ENCODE measurements at regions not wholly inside any gene's neighbourhood (a gene's known extent, or its start where the extent isn't known, plus 50 kb on each side); places are given as distances from the start of the nearest gene placed in this dataset.
"Not testable (repeated sequence)": the region's sequence is repeated elsewhere in the genome, so short reads cannot be mapped to it uniquely, and the experiment has no call there.

DNA sequence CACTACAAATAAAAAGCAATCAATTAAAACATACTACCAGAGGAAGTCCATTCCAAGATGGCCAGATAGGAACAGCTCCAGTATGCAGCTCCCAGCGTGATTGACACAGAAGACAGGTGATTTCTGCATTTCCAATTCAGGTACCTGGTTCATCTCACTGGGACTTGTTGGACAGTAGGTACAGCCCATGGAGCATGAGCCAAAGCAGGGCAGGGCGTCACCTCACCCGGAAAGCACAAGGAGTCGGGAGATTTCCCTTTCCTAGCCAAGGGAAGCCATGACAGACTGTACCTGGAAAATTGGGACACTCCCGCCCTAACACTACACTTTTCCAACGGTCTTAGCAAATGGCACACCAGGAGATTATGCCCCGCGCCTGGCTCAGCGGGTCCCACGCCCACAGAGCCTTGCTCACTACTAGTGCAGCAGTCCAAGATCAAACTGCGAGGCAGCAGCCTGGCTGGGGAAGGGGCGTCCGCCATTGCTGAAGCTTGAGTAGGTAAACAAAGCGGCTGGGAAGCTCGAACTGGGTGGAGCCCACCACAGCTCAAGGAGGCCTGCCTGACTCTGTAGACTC, 106.0 kb downstream of the BUD13 start:
- DNase-seq (ENCODE audit: low read depth in 2 of 2) = not testable (repeated sequence)

DNA sequence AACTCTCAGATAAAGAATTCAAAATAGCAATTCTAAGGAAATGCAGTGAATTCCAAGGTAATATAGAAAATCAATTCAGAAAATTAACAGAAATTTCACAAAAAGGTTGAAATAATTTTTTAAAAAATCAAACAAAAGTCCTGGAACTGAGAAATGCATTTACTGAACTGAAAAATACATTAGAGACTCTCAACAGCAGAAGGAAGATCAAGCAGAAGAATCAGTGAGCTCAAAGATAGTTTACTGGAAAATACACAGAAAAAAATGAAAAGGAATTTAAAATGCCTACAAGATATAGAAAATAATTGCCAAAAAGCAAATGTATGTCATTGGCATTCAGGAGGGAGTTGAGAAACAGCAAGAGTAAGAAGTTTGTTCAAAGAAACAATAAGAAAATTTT, 107.3 kb downstream of the BUD13 start:
- no peak for DNase-seq (ENCODE audit: low read depth in 2 of 2)

DNA sequence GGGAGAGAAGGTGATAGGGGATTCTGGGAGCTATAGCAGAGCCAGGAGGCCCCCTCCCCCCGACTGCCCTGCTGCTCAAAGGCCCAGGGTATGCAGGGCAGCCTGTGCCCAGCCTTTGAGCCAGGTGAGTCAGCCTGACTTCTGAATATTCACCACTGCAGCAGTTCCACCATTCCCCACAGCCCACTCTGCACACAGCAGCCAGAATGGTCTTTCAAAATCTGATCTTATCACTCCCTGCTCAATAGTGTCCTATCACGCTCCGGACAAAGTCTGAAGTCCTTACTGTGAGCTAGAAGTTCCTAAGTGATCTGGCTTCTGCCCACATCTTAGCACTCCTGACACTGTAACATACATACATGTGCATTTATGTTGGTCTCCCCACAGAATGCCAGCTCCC, 111.7 kb downstream of the BUD13 start:
- no peak for DNase-seq (ENCODE audit: low read depth in 2 of 2)

DNA sequence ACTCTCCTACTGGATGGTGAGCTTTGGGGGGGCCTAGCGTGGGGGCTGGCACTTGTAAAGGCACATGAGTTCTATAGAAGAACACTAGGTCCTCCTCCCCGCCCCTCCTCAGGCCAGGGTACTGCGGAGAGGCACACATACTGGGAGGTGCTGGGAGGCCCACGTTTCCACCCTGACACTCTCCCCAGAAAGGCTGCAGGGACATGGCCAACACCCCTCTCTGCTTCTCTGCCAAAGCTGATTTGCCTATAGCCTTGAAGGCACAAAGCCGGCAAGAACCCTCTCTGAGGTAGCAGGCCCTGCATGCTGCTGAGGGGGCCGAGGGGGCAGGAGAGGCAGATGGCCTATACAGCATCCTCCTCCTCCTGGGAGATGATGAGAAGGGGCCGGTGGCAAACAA, 112.8 kb downstream of the BUD13 start:
- DNase-seq (ENCODE audit: low read depth in 2 of 2) = no peak

DNA sequence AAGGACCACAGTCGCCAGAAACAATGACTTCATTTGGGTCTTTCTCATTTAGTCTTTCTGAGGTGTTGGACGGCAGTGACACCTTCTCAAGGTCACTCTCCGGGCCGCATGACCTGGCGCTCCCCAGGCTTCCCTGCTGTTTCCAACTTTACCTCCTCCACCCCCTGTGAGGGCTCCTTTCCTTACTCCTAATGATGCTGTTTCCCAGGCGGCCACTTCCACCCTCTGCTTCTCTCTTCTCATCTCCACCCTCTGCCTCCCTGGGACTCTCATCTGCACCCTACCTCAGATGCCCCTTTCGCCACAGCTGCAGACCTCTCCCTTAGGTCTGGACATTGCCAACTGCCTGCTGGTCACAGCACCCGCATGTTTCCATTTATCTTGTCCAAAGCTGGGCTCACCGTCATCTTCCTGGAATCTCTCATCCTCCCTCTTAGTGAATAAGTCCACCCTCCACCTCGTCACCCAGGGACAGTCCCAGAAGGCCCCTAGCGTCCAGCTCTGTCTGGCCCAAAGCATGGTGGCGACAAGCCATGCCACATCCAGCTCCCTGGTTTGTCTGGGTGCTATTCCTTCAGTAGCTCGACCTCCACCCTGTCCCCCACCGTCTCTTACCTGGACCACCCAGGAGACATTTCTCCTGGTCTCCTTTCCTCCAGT, 113.8 kb downstream of the BUD13 start:
- no peak for DNase-seq (ENCODE audit: low read depth in 2 of 2)

DNA sequence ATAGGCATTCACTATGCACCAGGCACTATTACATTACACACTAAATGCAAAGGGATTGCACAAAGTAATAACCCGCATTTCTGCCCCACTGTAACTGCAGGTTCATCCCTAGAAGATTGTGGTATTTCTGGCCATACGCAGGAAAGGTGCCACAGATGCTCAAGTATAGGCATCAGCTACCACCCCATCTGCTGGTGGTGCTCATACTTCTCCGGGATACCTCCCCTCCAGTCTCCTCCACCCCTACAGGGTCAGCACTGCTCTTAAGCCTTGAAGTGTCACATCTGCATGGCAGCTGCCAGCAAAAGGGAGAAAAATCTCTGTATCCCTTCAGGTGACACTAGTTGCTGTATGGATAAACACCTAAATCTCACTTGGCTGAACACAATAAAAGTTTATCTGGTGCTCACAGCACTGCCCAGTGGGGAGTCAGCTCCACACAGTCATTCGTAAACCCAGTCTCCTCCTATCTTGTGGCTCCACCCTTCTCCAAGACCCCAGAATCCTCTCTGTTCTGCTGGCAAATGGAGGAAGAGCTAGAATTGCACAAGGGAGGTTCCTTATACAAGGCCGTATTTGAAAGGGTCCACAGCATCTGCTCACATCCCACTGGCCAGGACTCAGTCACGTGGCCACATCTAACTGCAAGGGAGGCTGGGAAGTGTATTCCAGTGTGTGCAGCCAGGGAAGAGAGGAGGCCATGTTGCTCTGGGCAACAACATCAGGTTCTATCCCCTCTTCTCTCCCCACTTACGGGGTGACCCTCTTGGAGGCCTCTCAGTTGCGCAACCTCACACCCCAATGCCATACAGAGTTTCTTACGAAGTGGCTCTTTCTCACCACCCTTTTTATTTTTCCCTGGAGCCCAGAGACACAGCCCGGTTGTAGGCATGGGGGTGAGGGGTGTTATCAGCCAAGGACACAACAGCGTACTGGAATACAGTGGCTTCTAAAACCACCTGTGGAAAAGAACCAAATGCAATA, 114.7 kb downstream of the BUD13 start:
- no peak for DNase-seq (ENCODE audit: low read depth in 2 of 2)

DNA sequence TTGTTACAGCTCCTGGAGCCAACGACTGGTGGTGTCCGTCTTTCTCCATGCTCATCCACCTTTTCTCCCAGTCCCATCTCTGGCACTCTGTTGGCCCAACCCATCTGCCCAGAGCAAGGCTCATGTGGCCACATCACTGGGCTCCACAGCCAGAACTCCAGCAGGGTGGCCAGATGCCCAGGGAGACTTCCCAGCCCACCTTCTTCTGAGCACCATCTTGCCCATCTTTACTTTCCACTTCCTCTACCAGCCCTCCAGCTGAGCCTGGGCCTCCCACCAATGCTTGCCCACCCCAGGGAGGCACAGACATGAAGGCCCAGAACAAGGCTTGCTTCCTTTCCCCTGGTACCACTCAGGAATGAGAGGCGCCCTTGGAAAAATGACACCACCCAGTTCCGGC, 116.8 kb downstream of the BUD13 start:
- DNase-seq (ENCODE audit: low read depth in 2 of 2) = no peak

DNA sequence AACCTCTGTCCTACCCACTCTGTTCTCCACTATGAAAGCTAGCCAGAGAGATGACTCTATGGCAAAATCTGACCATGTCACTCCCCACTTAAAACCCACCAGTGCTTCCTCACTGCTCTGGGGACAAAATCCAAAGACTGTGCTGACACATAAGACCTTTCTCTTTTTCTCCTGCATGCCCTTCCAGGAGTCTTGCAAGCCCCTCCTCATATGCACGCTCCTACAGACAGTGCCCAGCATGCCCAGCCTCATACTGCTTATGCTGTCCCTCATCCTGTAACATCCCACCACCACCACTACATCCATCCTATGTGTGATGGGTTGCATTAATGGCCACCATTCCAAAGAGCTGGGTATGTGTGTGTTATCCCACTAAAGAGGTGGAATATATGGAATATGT, 118.3 kb downstream of the BUD13 start:
- DNase-seq (ENCODE audit: low read depth in 2 of 2) = no peak

DNA sequence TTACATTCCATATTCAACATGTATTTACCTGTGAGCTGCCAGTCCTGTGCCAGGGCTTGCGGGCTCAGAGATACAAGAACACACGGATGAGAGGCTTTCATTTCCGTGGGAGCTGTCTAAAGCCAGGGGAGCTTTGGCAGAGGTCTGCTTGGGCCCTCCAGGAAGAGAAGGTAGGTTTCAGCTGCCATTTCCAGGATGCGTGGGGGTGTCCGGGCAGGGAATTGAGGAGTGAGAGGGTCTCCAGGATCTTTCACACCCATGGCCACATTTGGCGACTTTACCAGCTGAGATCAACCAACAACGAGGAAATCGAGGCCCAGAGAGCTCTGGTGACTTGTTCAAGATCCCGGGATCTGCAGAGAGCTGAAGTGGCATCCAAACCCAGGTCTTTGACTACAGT, 119.6 kb downstream of the BUD13 start:
- DNase-seq (ENCODE audit: low read depth in 2 of 2) = no peak

DNA sequence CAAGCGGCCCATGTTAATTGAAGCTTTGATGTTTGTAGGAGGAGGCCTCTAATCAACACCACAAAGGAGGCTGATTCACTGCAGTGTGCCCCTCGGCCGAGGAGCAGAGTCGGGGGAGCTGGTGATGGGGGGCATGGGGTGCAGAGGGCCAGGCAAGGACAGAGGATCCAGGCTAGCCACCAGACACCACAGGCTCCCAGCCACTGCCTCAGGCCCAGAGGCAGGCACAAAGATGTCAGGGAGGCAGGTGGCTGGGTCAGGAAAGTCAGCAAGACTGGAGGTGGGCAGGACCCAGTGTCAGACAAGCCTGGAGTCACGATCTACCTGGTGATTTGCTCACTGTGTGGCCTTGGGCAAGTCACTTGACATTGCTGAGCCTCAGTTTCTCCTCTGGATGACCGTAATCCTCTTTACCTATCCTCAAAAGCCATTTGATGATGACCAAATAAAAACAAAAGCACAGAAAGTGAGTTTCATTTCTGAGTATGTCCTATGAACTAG, 121.0 kb downstream of the BUD13 start:
- DNase-seq (ENCODE audit: low read depth in 2 of 2) = no peak

DNA sequence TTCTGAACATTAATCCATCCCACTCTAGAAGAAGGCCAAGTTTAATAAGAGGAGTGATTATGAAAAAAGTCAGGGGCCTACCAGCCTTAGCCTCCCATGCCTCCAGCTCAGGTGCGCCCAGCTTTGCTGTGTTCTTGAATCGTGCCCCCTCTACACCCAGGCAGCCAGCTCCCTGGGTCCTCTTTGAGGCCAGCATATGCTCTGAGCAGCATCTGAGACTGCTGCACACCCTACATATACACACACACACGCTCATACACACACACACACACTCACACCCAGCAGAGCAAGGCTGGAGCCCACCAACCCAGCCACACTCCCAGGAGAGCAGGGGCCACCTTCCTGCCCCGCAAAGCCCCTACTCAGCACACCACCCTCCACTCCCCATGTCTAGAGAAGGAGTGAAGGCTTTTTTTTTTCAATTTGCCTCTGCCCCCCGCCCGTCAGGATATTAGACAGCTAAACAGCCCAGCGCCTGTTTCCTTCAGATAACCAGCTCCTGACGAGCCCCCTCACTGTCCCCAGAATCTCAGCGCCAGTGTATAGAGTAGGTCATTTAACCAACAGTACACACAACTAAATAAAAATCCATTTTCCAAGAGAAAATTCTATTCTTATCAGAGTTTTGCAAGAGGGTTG, 121.6 kb downstream of the BUD13 start:
- no peak for DNase-seq (ENCODE audit: low read depth in 2 of 2)

DNA sequence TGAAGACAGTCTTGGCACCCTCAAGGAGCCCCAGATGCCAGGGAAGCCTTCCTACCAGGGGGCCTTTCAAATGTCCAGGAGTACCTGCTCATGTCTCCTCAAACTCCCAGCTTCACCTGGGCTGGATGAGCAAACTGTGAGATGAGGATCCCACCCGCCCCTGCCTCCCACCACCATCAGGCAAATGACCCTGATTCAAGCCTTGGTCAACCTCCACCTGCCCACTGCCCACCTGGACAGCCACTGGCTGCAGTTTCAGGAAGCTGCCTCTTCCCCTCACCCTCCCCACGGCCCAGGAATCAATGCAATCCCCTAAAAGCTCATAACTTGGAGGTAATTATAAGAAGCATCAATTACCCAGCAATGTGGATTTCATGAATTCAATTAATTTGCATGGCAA, 122.7 kb downstream of the BUD13 start:
- DNase-seq (ENCODE audit: low read depth in 2 of 2) = no peak

DNA sequence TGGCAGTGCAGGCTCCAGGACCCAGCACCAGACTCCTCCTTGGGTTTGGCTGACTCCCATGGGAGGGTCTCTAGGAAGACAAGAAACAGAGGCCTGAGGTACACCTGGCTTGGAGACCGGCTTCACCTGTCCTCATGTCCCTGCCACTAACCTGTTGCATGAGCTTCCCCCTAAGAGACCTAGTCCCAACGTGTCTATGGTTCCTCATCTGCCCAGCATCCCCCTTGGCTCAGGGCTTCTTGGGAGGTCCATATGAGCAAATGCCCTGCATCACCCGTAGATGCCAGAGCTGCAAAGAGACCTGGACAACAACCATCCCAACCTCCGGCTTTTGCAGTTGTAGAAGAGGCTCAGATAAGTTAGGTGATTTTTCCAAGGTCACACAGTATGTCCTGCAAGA, 123.5 kb downstream of the BUD13 start:
- DNase-seq (ENCODE audit: low read depth in 2 of 2) = no peak

DNA sequence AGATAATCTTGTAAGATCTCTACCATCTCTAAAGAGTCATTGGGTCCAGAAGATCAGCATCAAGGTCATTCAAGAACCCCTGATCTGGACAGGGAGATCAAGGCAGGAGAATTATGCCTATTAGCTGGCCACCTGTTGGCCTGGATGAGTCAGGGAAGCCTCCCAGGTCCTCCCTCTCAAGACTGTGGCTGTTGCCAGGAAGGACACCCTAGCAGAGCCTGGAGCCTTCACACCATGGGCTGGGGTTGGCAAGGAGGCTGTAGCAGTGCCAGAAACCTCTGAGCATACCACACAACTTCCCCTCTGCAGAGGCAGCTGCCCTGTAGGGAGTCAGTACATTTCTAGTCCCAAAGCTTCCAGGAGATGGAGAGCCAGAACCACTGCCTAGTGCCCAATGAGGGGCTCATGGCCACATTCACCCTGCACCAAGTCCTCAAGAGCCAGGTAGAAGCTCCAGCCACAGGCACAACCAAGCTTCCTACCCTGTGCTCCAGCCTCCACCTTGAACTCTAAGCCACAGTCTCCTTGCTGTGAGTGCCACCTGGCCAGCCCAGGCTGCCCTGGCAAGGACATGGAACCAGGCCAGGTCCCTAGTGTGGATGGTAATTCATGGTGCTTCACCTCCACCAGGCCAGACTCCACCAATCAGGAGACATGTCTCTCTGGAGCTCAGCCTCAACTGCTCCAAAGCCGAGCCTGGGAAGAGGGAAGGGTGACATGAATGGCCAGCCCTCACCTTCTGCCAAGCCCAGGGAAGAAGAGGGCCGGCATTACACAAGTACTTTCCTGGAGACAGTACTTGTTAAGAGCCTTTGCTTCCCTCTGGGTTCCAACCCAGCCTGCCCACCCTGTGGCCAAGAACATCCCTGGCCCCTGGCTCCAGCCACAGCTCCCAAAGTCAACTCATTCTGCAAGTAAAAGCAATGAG, 124.3 kb downstream of the BUD13 start:
- DNase-seq (ENCODE audit: low read depth in 2 of 2) = no peak

DNA sequence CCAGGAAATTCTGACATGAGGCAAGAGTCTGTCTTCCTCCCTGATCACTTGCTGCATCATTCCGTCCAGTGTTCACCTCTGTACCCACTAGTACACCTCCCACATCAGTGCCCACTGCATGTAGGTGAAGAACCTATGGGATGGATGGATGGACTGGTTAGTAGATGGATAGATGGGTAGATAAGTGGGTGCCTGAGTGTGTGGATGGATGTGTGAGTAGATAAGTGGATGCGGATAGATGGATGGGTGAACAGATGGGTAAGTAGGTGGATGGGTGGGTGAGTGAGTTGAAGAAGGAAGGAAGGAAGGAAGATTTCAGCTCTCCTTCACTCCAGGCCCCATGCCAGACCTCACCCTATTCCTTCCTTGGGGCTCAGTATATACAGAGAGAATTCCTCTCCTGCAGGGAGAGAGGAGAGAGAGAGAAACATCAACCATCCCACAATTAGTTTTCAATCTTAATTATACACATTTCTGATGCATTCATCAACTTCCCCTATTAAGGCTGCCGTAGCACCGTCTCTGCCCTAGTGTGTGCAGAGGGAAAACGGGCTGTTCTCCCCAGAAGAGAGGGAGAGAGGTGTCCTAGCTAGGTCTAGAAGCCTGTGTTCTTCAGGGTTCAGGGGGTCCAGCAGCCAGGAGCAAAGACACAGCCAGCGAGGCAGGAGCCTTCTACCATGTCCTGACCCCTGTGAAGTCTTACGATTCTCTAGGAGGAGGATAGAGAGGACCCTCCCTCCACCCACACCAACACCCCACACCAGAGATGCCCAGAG, 125.3 kb downstream of the BUD13 start:
- no peak for DNase-seq (ENCODE audit: low read depth in 2 of 2)

DNA sequence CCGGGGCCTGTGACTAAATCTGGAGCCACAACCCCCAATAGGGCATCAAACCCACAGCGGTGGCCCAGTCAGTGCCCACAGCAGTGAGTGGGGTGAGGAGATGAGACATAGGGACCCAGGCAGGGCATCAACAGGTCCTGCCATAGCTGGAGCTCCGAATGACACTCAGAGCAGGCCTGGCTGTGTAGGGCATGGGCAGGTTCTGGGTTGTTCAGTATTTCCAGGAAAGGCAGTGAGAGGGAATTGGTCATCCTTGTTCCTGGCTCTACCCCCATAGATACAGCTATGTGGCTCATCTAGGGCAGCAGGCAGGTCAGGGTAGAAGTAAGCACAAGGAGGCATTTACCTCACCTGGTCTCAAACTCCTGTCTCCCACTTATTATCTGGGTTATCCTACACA, 126.6 kb downstream of the BUD13 start:
- DNase-seq (ENCODE audit: low read depth in 2 of 2) = no peak

DNA sequence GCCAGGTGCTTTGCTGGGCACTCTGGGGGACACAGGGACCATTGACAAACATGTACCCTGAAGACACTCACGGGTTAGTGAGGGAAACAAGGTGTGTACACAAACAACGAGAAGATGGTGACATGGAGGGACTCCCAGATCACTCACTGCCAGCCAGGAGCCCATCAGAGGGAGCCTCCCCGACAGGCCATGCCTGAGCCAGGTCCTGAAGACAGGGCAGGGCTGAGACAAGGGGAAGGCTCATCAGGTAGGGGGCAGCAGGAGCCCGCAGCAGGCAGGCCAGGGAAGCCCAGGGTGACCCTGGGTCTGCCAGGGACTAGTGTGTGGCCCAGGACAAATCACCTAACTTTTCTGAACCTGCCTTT, 127.9 kb downstream of the BUD13 start:
- DNase-seq (ENCODE audit: low read depth in 2 of 2) = no peak

DNA sequence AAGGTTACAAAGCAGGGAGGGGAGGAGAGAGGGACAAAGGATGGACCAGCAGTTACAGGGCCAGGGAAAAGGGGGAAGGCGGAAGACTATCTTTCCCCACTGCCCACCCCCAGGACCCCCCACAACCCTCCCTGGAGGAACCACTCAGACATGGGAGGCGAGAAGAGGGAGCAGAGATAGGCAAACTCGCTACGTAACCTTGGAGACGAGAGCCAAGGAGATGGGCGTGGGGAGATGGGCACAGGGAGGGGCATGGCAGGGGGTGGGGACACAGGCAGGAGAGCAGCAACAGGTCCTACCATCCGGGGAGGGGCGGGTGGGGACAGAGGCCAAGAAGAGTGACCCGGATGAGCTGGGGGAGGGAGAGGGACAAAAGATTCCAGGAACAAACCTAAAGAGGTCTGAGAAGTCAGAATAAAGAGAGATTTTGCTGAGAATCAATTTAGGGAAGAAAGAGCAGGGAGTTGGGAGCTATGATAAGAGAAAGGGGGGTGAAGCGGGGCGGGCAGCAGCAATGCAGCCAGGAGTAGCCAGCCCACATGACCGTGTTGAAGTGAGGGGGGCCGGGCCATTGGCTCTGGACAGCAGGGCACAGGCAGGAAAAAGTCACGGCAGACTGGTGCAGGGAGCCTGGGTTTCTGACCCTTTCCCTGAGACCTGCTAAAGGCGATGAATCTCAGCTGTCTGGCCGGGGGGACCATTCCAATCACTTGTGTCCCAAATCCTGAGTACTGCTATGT, 128.4 kb downstream of the BUD13 start:
- DNase-seq (ENCODE audit: low read depth in 2 of 2) = no peak

DNA sequence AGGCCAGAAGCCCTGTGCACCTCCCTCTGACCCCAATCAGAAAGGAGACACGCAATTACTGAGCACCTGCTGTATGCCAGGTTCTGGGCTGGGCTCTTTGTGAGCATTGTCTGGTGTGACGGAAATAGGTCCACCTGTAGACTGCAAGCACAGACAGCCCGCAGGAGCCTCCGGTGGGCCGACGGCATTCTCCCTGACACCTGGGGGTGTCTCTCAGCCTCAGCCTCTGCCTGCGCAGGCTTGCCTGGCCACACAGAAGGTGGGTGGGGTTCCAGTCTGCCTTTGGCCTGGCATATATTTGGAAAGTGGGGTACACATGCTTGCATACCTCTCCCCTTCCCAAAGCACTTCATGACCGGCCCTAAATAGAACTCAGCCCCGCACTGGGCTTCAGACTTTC, 129.3 kb downstream of the BUD13 start:
- no peak for DNase-seq (ENCODE audit: low read depth in 2 of 2)

DNA sequence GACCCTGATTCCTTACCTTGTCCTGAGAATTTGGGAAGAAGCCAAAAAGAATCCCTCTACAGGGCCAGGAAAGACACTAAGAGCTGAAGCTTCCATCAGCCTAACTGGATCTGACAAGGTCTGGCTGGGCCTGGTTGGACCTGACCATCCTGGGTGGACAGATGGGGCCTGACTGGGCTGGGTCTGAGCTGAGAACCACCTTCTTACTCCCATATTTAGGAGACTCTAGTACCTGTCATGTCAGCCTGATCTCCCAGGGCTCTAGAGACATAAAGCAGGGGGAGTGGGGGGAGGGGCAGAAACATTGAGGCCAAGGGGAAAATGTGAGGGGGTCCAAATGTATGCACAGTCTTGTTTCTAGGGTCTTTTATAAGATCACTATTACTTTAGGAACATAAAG, 129.9 kb downstream of the BUD13 start:
- DNase-seq (ENCODE audit: low read depth in 2 of 2) = no peak
